Naive B cell (primary cell): ENCODE measurements at regions not wholly inside any gene's neighbourhood (a gene's known extent, or its start where the extent isn't known, plus 50 kb on each side); places are given as distances from the start of the nearest gene placed in this dataset.
"Not testable (repeated sequence)": the region's sequence is repeated elsewhere in the genome, so short reads cannot be mapped to it uniquely, and the experiment has no call there.

Source experiments
- ATAC-seq, 2 donors: fragments of 150-1000 bp; cut with Tn5 transposase; 2 replicates each; pipeline ENCODE4 v1.10.0; 2021; ENCODE audit warnings: low read depth in 2 of 2, mild to moderate bottlenecking in 2 of 2, moderate library complexity in 2 of 2
- DNase-seq: peaks from one replicate; pipeline ENCODE4 v3.0.0; 2022
- H3K27ac Mint-ChIP-seq, 6 donors: one replicate each; pipeline ENCODE4 v1.8.0; 2020 to 2022; ENCODE audit warnings: mild to moderate bottlenecking in 6 of 6, mixed read lengths in 6 of 6, moderate library complexity in 5 of 6, inconsistent platforms in 2 of 6
- H3K27me3 Mint-ChIP-seq, 3 donors: one replicate each; pipeline ENCODE4 v1.8.0; 2021 to 2022; ENCODE audit warnings: mixed read lengths in 3 of 3, mild to moderate bottlenecking in 1 of 3
- H3K36me3 Mint-ChIP-seq, 2 donors: one replicate each; pipeline ENCODE4 v1.8.0; 2020 to 2022; ENCODE audit warnings: mixed read lengths in 2 of 2, inconsistent platforms in 1 of 2, mild to moderate bottlenecking in 1 of 2
- H3K4me1 Mint-ChIP-seq, 3 donors: one replicate each; pipeline ENCODE4 v1.8.0; 2020 to 2022; ENCODE audit warnings: mixed read lengths in 3 of 3, inconsistent platforms in 1 of 3, mild to moderate bottlenecking in 1 of 3, moderate library complexity in 1 of 3
- H3K4me3 Mint-ChIP-seq, 8 donors: one replicate each; pipeline ENCODE4 v1.8.0; 2020 to 2022; ENCODE audit warnings: mild to moderate bottlenecking in 8 of 8, mixed read lengths in 8 of 8, moderate library complexity in 8 of 8, inconsistent platforms in 2 of 8
- H3K9me3 Mint-ChIP-seq, 7 donors: one replicate each; pipeline ENCODE4 v1.8.0; 2020 to 2022; ENCODE audit warnings: mixed read lengths in 7 of 7, mild to moderate bottlenecking in 5 of 7, inconsistent platforms in 2 of 7, moderate library complexity in 1 of 7

GRCh38 chr21:9246010-9246409, 1275.4 kb upstream of the TPTE start:
- H3K27me3 Mint-ChIP-seq, result not testable (repeated sequence)

GRCh38 chr21:9246481-9247289, 1274.7 kb upstream of the TPTE start:
- H3K4me1 Mint-ChIP-seq, DNase-seq, H3K27me3 Mint-ChIP-seq, H3K27ac Mint-ChIP-seq, H3K4me3 Mint-ChIP-seq: not testable (repeated sequence)
- peak; percentile 16 to 20 for ATAC-seq
- peaks cover 5 to 28% of the 10 kb centered on the region in 2 donors for H3K36me3 Mint-ChIP-seq
- peaks cover 26 to 32% (median 28%) of the 10 kb centered on the region in 7 donors for H3K9me3 Mint-ChIP-seq

More at GRCh38 chr21:9246010-9246409, 1275.4 kb upstream of the TPTE start:
- DNase-seq, H3K27ac Mint-ChIP-seq, H3K4me1 Mint-ChIP-seq, ATAC-seq, H3K4me3 Mint-ChIP-seq: not testable (repeated sequence)
- peaks cover 5 to 28% of the 10 kb centered on the region in 2 donors for H3K36me3 Mint-ChIP-seq
- H3K9me3 Mint-ChIP-seq, result peaks cover 26 to 32% (median 28%) of the 10 kb centered on the region in 7 donors

GRCh38 chr21:9247290-9247613, 1274.1 kb upstream of the TPTE start:
- H3K9me3 Mint-ChIP-seq, result peaks cover 26 to 32% (median 28%) of the 10 kb centered on the region in 7 donors
- H3K27me3 Mint-ChIP-seq, H3K4me1 Mint-ChIP-seq, H3K27ac Mint-ChIP-seq, H3K4me3 Mint-ChIP-seq, ATAC-seq, DNase-seq: not testable (repeated sequence)
- H3K36me3 Mint-ChIP-seq, result peaks cover 5 to 28% of the 10 kb centered on the region in 2 donors

GRCh38 chr21:9247616-9248317, 1273.6 kb upstream of the TPTE start:
- H3K27ac Mint-ChIP-seq, result not testable (repeated sequence)

More at GRCh38 chr21:9247616-9248317, 1273.6 kb upstream of the TPTE start:
- not testable (repeated sequence) for H3K4me1 Mint-ChIP-seq, DNase-seq, H3K27me3 Mint-ChIP-seq, H3K4me3 Mint-ChIP-seq
- Mint-ChIP-seq H3K36me3 (peaks cover 5 to 28% of the 10 kb centered on the region in 2 donors), H3K9me3 (peaks cover 26 to 32% (median 28%) of the 10 kb centered on the region in 7 donors)
- peak in 1 of 2 donors; percentile 18 for ATAC-seq
